Osteocyte (in vitro differentiated cells): ENCODE measurements at regions not wholly inside any gene's neighbourhood (a gene's known extent, or its start where the extent isn't known, plus 50 kb on each side); places are given as distances from the start of the nearest gene placed in this dataset.

Experiments used
- DNase-seq: peaks from one replicate; pipeline ENCODE4 v3.0.0; 2021; ENCODE audit warnings: mixed read lengths; ENCODE audit not compliant: unreplicated experiment; ENCODE audit errors: extremely low spot score
- H3K27ac Mint-ChIP-seq: one replicate; pipeline ENCODE4 v1.8.0; 2021; ENCODE audit warnings: mild to moderate bottlenecking, mixed read lengths; ENCODE audit not compliant: unreplicated experiment
- H3K27me3 Mint-ChIP-seq: one replicate; pipeline ENCODE4 v1.8.0; 2021; ENCODE audit warnings: mixed read lengths; ENCODE audit not compliant: unreplicated experiment
- H3K36me3 Mint-ChIP-seq: one replicate; pipeline ENCODE4 v1.8.0; 2021; ENCODE audit warnings: mixed read lengths; ENCODE audit not compliant: unreplicated experiment
- H3K4me1 Mint-ChIP-seq: one replicate; pipeline ENCODE4 v1.8.0; 2021; ENCODE audit warnings: mixed read lengths; ENCODE audit not compliant: unreplicated experiment
- H3K4me3 Mint-ChIP-seq: one replicate; pipeline ENCODE4 v1.8.0; 2021; ENCODE audit warnings: mild to moderate bottlenecking, moderate library complexity, mixed read lengths; ENCODE audit not compliant: unreplicated experiment
- H3K9me3 Mint-ChIP-seq: one replicate; pipeline ENCODE4 v1.8.0; 2021; ENCODE audit warnings: mixed read lengths; ENCODE audit not compliant: unreplicated experiment
- TF ChIP-seq, protein P1 (sequence below): fragments of 200-600 bp; sonication (generic); IDR thresholded peaks from 2 replicates; pipeline ENCODE4 v1.5.0; 2021; ENCODE audit warnings: antibody characterized with exemption, mild to moderate bottlenecking, moderate library complexity

DNA sequence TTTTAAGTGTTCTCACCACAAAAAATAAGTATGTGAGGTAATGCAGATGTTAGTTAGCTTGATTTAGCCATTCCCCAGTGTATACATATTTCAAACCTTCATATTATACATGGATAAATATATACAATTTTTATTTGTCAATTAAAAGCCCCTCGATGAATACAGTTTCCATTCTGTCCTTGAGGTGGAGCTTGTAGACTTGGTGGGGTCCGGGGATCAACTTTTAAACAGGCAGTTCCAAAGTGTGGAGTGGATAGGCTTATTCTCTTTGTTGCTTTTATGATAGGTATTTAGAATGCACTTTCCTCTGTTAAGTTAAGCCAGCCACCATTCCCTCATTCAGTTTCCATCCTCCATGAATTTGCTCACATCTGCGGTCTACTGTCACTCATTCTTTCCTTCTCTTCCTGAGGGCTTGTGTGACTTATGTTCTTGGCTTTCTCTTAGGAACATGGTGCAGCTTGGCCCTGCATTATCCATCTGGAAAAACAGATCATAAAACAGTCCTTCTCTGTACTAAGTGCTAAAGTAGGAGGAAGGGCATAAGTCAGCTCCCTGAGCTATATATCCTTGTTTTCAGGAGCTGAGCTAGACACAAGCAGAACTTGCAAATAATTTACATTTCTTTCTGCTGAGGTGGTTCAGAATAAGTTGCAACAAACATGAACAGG is 149.1 kb downstream of the NFKBIZ start:
- Mint-ChIP-seq H3K27me3 (no peaks in the 10 kb centered on the region), H3K4me1 (peaks cover 36% of the 10 kb centered on the region), H3K27ac (peak overlapping the region; percentile 16), H3K9me3 (no peaks in the 10 kb centered on the region), H3K36me3 (no peaks in the 10 kb centered on the region), H3K4me3 (no peak overlapping the region)
- TF ChIP-seq, protein P1, sequence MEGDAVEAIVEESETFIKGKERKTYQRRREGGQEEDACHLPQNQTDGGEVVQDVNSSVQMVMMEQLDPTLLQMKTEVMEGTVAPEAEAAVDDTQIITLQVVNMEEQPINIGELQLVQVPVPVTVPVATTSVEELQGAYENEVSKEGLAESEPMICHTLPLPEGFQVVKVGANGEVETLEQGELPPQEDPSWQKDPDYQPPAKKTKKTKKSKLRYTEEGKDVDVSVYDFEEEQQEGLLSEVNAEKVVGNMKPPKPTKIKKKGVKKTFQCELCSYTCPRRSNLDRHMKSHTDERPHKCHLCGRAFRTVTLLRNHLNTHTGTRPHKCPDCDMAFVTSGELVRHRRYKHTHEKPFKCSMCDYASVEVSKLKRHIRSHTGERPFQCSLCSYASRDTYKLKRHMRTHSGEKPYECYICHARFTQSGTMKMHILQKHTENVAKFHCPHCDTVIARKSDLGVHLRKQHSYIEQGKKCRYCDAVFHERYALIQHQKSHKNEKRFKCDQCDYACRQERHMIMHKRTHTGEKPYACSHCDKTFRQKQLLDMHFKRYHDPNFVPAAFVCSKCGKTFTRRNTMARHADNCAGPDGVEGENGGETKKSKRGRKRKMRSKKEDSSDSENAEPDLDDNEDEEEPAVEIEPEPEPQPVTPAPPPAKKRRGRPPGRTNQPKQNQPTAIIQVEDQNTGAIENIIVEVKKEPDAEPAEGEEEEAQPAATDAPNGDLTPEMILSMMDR, result no peak
- no peak for DNase-seq

DNA sequence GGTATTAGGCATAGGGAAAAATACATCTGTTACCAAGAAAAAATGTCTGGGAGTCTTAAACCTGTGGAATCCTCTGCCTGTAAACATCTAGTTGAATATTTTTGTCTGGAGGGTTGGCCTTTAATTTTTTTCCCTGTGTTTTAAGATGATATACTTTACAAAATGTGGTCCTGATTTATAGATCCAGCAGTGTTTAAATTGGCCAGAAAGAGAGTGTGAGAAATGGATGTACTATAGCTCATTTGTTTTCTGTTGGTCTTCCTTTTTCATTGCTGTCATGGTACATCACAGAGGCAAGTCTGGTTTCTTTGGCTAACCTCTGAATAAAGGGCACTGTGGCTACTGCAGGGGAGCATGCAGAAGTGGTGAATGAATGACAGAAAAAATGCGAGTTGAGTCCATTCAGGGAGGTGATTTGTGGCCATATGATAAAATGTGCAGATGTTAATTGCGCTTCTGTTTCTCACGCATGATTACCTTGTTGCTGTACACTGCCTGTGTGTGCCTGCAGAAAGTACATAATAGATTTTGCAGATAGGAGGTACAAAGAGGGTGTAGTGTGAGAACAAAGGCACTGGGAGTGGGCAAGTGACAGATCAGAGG is 150.0 kb downstream of the NFKBIZ start:
- Mint-ChIP-seq H3K4me3 (no peak overlapping the region), H3K27ac (peak overlapping the region; percentile 20), H3K9me3 (no peaks in the 10 kb centered on the region), H3K4me1 (peaks cover 36% of the 10 kb centered on the region), H3K36me3 (no peaks in the 10 kb centered on the region), H3K27me3 (no peaks in the 10 kb centered on the region)
- no peak for DNase-seq
- TF ChIP-seq, protein P1, result no peak

GRCh38 chr3:102000620-102001209 is 151.4 kb downstream of the NFKBIZ start:
- TF ChIP-seq, protein P1, result no peak
- no peaks in the 10 kb centered on the region for H3K27me3 Mint-ChIP-seq
- H3K4me3 Mint-ChIP-seq, result no peak overlapping the region
- no peaks in the 10 kb centered on the region for H3K36me3 Mint-ChIP-seq
- H3K9me3 Mint-ChIP-seq, result no peaks in the 10 kb centered on the region
- no peak for DNase-seq
- H3K27ac Mint-ChIP-seq, result no peak overlapping the region
- H3K4me1 Mint-ChIP-seq, result peaks cover 28% of the 10 kb centered on the region

- no peak overlapping the region for H3K4me3 Mint-ChIP-seq
- no peak for DNase-seq
- peaks cover 34% of the 10 kb centered on the region for H3K4me1 Mint-ChIP-seq
- H3K27me3 Mint-ChIP-seq, result no peaks in the 10 kb centered on the region
- no peaks in the 10 kb centered on the region for H3K9me3 Mint-ChIP-seq
- no peak overlapping the region for H3K27ac Mint-ChIP-seq
- no peaks in the 10 kb centered on the region for H3K36me3 Mint-ChIP-seq
- TF ChIP-seq, protein P1, result no peak
Observed at GRCh38 chr3:102002056-102002455, 152.7 kb downstream of the NFKBIZ start.

GRCh38 chr3:102004561-102004960 is 155.2 kb downstream of the NFKBIZ start:
- peaks cover 26% of the 10 kb centered on the region for H3K4me1 Mint-ChIP-seq
- H3K36me3 Mint-ChIP-seq, result no peaks in the 10 kb centered on the region
- TF ChIP-seq, protein P1, result no peak
- no peaks in the 10 kb centered on the region for H3K9me3 Mint-ChIP-seq
- no peak overlapping the region for H3K27ac Mint-ChIP-seq
- no peak overlapping the region for H3K4me3 Mint-ChIP-seq
- no peak for DNase-seq
- no peaks in the 10 kb centered on the region for H3K27me3 Mint-ChIP-seq
